ENCODE measurements at regions not wholly inside any gene's neighbourhood (a gene's known extent, or its start where the extent isn't known, plus 50 kb on each side); places are given as distances from the start of the nearest gene placed in this dataset.
"Not testable (repeated sequence)": the region's sequence is repeated elsewhere in the genome, so short reads cannot be mapped to it uniquely, and the experiment has no call there.

- Mint-ChIP-seq H3K27me3 (peaks cover 8% of the 10 kb centered on the region), H3K4me1 (peaks cover 3% of the 10 kb centered on the region), H3K27ac (no peak overlapping the region), H3K4me3 (no peak overlapping the region), H3K36me3 (no peaks in the 10 kb centered on the region), H3K9me3 (no peaks in the 10 kb centered on the region)
- ATAC-seq (ENCODE audit: low read depth) (no peak), DNase-seq (ENCODE audit: low spot score in 2 of 2) (no peak)
Observed at GRCh38 chr1:229018674-229019295, 252.1 kb upstream of the RAB4A start.

- DNase-seq (ENCODE audit: low spot score in 2 of 2) (no peak), ATAC-seq (ENCODE audit: low read depth) (no peak)
- no peak overlapping the region for H3K27ac Mint-ChIP-seq
Observed at GRCh38 chr1:229019663-229020271, 251.1 kb upstream of the RAB4A start.

GRCh38 chr1:229021034-229021433 is 249.9 kb upstream of the RAB4A start:
- H3K4me3 Mint-ChIP-seq; ATAC-seq (ENCODE audit: low read depth); DNase-seq (ENCODE audit: low spot score in 2 of 2); H3K36me3 Mint-ChIP-seq; H3K4me1 Mint-ChIP-seq; H3K9me3 Mint-ChIP-seq; H3K27ac Mint-ChIP-seq: not testable (repeated sequence)
- H3K27me3 Mint-ChIP-seq = peaks cover 10% of the 10 kb centered on the region

More at GRCh38 chr1:229019663-229020271, 251.1 kb upstream of the RAB4A start:
- Mint-ChIP-seq H3K4me1 (peaks cover 3% of the 10 kb centered on the region), H3K4me3 (no peak overlapping the region), H3K27me3 (peaks cover 8% of the 10 kb centered on the region), H3K36me3 (no peaks in the 10 kb centered on the region), H3K9me3 (no peaks in the 10 kb centered on the region)

- H3K27me3 Mint-ChIP-seq = peaks cover 12% of the 10 kb centered on the region
- no peak overlapping the region for H3K4me3 Mint-ChIP-seq
- no peak overlapping the region for H3K27ac Mint-ChIP-seq
- no peaks in the 10 kb centered on the region for H3K36me3 Mint-ChIP-seq
- peaks cover 10% of the 10 kb centered on the region for H3K4me1 Mint-ChIP-seq
- no peak for ATAC-seq (ENCODE audit: low read depth)
- H3K9me3 Mint-ChIP-seq = no peaks in the 10 kb centered on the region
- DNase-seq (ENCODE audit: low spot score in 2 of 2) = no peak
Observed at GRCh38 chr1:229022595-229023333, 248.1 kb upstream of the RAB4A start.

- H3K4me1 Mint-ChIP-seq = peaks cover 15% of the 10 kb centered on the region
- H3K4me3 Mint-ChIP-seq = no peak overlapping the region
- ATAC-seq (ENCODE audit: low read depth) (no peak), DNase-seq (ENCODE audit: low spot score in 2 of 2) (no peak)
- H3K27ac Mint-ChIP-seq = no peak overlapping the region
- H3K9me3 Mint-ChIP-seq = no peaks in the 10 kb centered on the region
- H3K27me3 Mint-ChIP-seq = peaks cover 12% of the 10 kb centered on the region
- H3K36me3 Mint-ChIP-seq = no peaks in the 10 kb centered on the region
Observed at GRCh38 chr1:229023651-229024300, 247.1 kb upstream of the RAB4A start.

GRCh38 chr1:229024528-229025130 is 246.3 kb upstream of the RAB4A start:
- peaks cover 15% of the 10 kb centered on the region for H3K4me1 Mint-ChIP-seq
- no peak overlapping the region for H3K4me3 Mint-ChIP-seq
- ATAC-seq (ENCODE audit: low read depth) (no peak), DNase-seq (ENCODE audit: low spot score in 2 of 2) (no peak)
- H3K27me3 Mint-ChIP-seq = peaks cover 12% of the 10 kb centered on the region
- no peaks in the 10 kb centered on the region for H3K9me3 Mint-ChIP-seq
- H3K36me3 Mint-ChIP-seq = no peaks in the 10 kb centered on the region
- H3K27ac Mint-ChIP-seq = no peak overlapping the region

- Mint-ChIP-seq H3K4me1 (peaks cover 15% of the 10 kb centered on the region), H3K27ac (no peak overlapping the region), H3K36me3 (no peaks in the 10 kb centered on the region), H3K9me3 (no peaks in the 10 kb centered on the region), H3K27me3 (peaks cover 10% of the 10 kb centered on the region), H3K4me3 (no peak overlapping the region)
- DNase-seq (ENCODE audit: low spot score in 2 of 2) (no peak), ATAC-seq (ENCODE audit: low read depth) (no peak)
Observed at GRCh38 chr1:229025576-229025975, 245.3 kb upstream of the RAB4A start.

GRCh38 chr1:229027158-229027557 is 243.8 kb upstream of the RAB4A start:
- no peak overlapping the region for H3K27ac Mint-ChIP-seq
- H3K4me3 Mint-ChIP-seq = no peak overlapping the region
- H3K9me3 Mint-ChIP-seq = no peaks in the 10 kb centered on the region
- peaks cover 12% of the 10 kb centered on the region for H3K4me1 Mint-ChIP-seq
- ATAC-seq (ENCODE audit: low read depth) (no peak), DNase-seq (ENCODE audit: low spot score in 2 of 2) (no peak)
- H3K36me3 Mint-ChIP-seq = no peaks in the 10 kb centered on the region
- peaks cover 16% of the 10 kb centered on the region for H3K27me3 Mint-ChIP-seq

- DNase-seq (ENCODE audit: low spot score in 2 of 2) = no peak
- no peak overlapping the region for H3K27ac Mint-ChIP-seq
- H3K27me3 Mint-ChIP-seq = peaks cover 18% of the 10 kb centered on the region
- H3K36me3 Mint-ChIP-seq = no peaks in the 10 kb centered on the region
- peaks cover 12% of the 10 kb centered on the region for H3K4me1 Mint-ChIP-seq
- H3K4me3 Mint-ChIP-seq = peak overlapping the region; percentile 72
- H3K9me3 Mint-ChIP-seq = no peaks in the 10 kb centered on the region
- peak; percentile 45 for ATAC-seq (ENCODE audit: low read depth)
Observed at GRCh38 chr1:229027622-229028182, 243.2 kb upstream of the RAB4A start.

- no peak for ATAC-seq (ENCODE audit: low read depth)
- Mint-ChIP-seq H3K27me3 (peaks cover 20% of the 10 kb centered on the region), H3K4me1 (peaks cover 12% of the 10 kb centered on the region), H3K36me3 (no peaks in the 10 kb centered on the region), H3K4me3 (no peak overlapping the region), H3K9me3 (no peaks in the 10 kb centered on the region), H3K27ac (no peak overlapping the region)
- DNase-seq (ENCODE audit: low spot score in 2 of 2) = no peak
Observed at GRCh38 chr1:229028544-229028943, 242.4 kb upstream of the RAB4A start.

- Mint-ChIP-seq H3K9me3 (no peaks in the 10 kb centered on the region), H3K4me1 (peaks cover 12% of the 10 kb centered on the region), H3K27me3 (peaks cover 19% of the 10 kb centered on the region), H3K36me3 (no peaks in the 10 kb centered on the region), H3K27ac (no peak overlapping the region), H3K4me3 (no peak overlapping the region)
- ATAC-seq (ENCODE audit: low read depth) (no peak), DNase-seq (ENCODE audit: low spot score in 2 of 2) (no peak)
Observed at GRCh38 chr1:229028987-229029878, 241.7 kb upstream of the RAB4A start.

GRCh38 chr1:229029879-229030235 is 241.1 kb upstream of the RAB4A start:
- no peak overlapping the region for H3K4me3 Mint-ChIP-seq
- H3K9me3 Mint-ChIP-seq = no peaks in the 10 kb centered on the region
- DNase-seq (ENCODE audit: low spot score in 2 of 2) = no peak
- H3K27me3 Mint-ChIP-seq = peaks cover 17% of the 10 kb centered on the region
- H3K27ac Mint-ChIP-seq = no peak overlapping the region
- H3K4me1 Mint-ChIP-seq = peaks cover 13% of the 10 kb centered on the region
- H3K36me3 Mint-ChIP-seq = no peaks in the 10 kb centered on the region
- no peak for ATAC-seq (ENCODE audit: low read depth)

- H3K27ac Mint-ChIP-seq = no peak overlapping the region
Observed at GRCh38 chr1:229030630-229031029, 240.3 kb upstream of the RAB4A start.

More at GRCh38 chr1:229030630-229031029, 240.3 kb upstream of the RAB4A start:
- no peaks in the 10 kb centered on the region for H3K9me3 Mint-ChIP-seq
- peaks cover 15% of the 10 kb centered on the region for H3K27me3 Mint-ChIP-seq
- H3K4me3 Mint-ChIP-seq = no peak overlapping the region
- no peak for DNase-seq (ENCODE audit: low spot score in 2 of 2)
- H3K36me3 Mint-ChIP-seq = no peaks in the 10 kb centered on the region
- ATAC-seq (ENCODE audit: low read depth) = no peak
- H3K4me1 Mint-ChIP-seq = peaks cover 19% of the 10 kb centered on the region
